ENCODE measurements at regions not wholly inside any gene's neighbourhood (a gene's known extent, or its start where the extent isn't known, plus 50 kb on each side); places are given as distances from the start of the nearest gene placed in this dataset.
"Not testable (repeated sequence)": the region's sequence is repeated elsewhere in the genome, so short reads cannot be mapped to it uniquely, and the experiment has no call there.

DNA sequence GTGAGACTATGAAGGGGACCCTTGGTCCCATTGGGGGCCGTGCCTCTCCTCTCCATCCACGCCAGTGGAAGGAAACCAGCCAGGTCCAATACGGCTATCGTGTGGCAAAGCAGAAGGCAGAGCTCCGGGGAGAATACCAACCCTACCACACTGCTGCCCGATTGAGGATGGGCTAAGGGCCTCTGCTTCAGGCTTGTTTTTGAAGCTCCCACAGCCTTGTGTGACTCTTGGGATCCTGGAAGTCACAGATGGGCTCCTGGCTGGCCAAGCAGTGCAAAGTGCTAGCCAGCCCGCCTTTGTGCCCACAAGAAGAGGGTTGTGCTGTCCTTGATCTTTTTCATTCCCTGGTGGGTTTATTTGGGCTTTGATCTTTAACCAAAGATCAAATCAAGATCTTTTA lies 70.6 kb upstream of the ID2 start:
- TF ChIP-seq CTCF (IDR thresholded peaks at IDR 0.05; ENCODE audit: low read depth, low read length) = no peak
- no peak overlapping the region for H3K4me3 ChIP-seq (ENCODE audit: low read depth, low read length)

GRCh38 chr2:8611700-8612099 lies 70.2 kb upstream of the ID2 start:
- H3K4me3 ChIP-seq (ENCODE audit: low read depth, low read length) = no peak overlapping the region
- no peak for TF ChIP-seq CTCF (IDR thresholded peaks at IDR 0.05; ENCODE audit: low read depth, low read length)

DNA sequence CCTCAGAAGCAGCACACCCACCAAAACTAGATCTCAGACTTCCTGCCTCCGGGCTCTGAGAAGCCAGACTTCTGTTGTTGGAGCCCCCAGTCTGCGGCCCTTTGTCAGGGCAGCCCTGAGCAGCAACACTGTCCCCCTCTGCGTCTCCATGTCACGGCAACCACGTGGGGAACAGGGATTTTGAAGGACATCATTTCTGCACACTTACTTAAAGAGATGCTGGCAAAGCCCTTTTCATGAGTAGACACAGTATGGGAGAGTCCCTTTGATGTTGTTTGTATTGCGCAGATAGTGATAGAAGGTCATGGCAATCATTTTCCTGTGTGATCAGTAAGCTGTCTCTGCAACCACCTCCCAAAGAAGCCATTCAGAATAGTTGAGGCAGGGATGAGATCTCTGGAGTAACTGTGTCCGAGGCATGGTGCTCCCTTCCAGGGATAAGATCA lies 69.1 kb upstream of the ID2 start:
- TF ChIP-seq CTCF (IDR thresholded peaks at IDR 0.05; ENCODE audit: low read depth, low read length) = no peak
- H3K4me3 ChIP-seq (ENCODE audit: low read depth, low read length) = no peak overlapping the region

GRCh38 chr2:8613207-8613999 lies 68.5 kb upstream of the ID2 start:
- H3K4me3 ChIP-seq (ENCODE audit: low read depth, low read length) = not testable (repeated sequence)

DNA sequence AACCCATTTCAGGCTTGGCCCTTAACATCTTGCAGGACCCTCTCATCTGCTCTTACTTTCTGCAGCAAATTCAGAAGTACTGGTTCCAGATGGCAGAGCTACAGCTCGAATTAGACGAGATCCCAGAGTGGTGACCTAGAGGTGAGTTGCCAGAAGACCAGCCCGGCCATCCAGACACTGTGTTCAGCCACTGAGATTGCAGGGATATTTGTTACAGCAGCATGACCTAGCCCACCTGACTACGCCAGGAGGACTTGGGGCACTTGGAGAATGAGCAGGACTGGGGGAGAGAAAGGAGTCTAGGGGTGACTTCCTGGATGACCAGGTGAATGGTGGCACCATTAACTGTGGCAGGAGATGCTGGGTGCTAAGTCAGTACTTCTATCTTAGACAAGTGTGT lies 67.2 kb upstream of the ID2 start:
- H3K4me3 ChIP-seq (ENCODE audit: low read depth, low read length) = no peak overlapping the region
- TF ChIP-seq CTCF (IDR thresholded peaks at IDR 0.05; ENCODE audit: low read depth, low read length) = no peak

- H3K4me3 ChIP-seq (ENCODE audit: low read depth, low read length) = no peak overlapping the region
- TF ChIP-seq CTCF (IDR thresholded peaks at IDR 0.05; ENCODE audit: low read depth, low read length) = no peak
Observed at GRCh38 chr2:8615252-8615575, 66.6 kb upstream of the ID2 start.

GRCh38 chr2:8615576-8616281 lies 66.1 kb upstream of the ID2 start:
- no peak overlapping the region for H3K4me3 ChIP-seq (ENCODE audit: low read depth, low read length)
- no peak for TF ChIP-seq CTCF (IDR thresholded peaks at IDR 0.05; ENCODE audit: low read depth, low read length)
